HL-60 (cell line): ENCODE measurements at regions not wholly inside any gene's neighbourhood (a gene's known extent, or its start where the extent isn't known, plus 50 kb on each side); places are given as distances from the start of the nearest gene placed in this dataset.
"Not testable (repeated sequence)": the region's sequence is repeated elsewhere in the genome, so short reads cannot be mapped to it uniquely, and the experiment has no call there.

Experiments used
- GABPA ChIP-seq: IDR thresholded peaks from 2 replicates; pipeline ENCODE4 v1.6.1; 2012; ENCODE audit warnings: low read depth
- POLR2AphosphoS5 ChIP-seq: IDR thresholded peaks from 2 replicates; pipeline ENCODE4 v1.6.1; 2012; ENCODE audit warnings: low read depth
- TF ChIP-seq, protein P1 (sequence below): IDR thresholded peaks from 2 replicates; pipeline ENCODE4 v1.6.1; 2012; ENCODE audit warnings: low read depth; ENCODE audit not compliant: insufficient replicate concordance
- TF ChIP-seq, protein P2 (sequence below): IDR thresholded peaks from one replicate; pipeline ENCODE4 v1.5.1; 2011; ENCODE audit warnings: low read length, control low read depth, inconsistent platforms; ENCODE audit not compliant: insufficient read depth

DNA sequence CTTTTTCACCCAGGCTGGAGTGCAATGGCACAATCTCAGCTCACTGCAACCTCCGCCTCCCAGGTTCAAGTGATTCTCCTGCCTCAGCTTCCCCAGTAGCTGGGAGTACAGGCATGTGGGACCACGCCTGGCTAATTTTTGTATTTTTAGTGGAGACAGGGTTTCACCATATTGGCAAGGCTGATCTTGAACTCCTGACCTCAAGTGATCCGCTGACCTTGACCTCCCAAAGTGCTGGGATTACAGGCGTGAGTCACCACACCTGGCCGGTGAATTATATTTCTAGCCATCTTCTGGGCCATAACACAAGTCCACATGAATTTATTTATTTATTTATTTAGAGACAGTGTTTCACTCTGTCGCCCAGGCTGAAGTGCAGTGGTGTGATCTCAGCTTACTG, 105.0 kb upstream of the XPO1 start:
- TF ChIP-seq, protein P1, sequence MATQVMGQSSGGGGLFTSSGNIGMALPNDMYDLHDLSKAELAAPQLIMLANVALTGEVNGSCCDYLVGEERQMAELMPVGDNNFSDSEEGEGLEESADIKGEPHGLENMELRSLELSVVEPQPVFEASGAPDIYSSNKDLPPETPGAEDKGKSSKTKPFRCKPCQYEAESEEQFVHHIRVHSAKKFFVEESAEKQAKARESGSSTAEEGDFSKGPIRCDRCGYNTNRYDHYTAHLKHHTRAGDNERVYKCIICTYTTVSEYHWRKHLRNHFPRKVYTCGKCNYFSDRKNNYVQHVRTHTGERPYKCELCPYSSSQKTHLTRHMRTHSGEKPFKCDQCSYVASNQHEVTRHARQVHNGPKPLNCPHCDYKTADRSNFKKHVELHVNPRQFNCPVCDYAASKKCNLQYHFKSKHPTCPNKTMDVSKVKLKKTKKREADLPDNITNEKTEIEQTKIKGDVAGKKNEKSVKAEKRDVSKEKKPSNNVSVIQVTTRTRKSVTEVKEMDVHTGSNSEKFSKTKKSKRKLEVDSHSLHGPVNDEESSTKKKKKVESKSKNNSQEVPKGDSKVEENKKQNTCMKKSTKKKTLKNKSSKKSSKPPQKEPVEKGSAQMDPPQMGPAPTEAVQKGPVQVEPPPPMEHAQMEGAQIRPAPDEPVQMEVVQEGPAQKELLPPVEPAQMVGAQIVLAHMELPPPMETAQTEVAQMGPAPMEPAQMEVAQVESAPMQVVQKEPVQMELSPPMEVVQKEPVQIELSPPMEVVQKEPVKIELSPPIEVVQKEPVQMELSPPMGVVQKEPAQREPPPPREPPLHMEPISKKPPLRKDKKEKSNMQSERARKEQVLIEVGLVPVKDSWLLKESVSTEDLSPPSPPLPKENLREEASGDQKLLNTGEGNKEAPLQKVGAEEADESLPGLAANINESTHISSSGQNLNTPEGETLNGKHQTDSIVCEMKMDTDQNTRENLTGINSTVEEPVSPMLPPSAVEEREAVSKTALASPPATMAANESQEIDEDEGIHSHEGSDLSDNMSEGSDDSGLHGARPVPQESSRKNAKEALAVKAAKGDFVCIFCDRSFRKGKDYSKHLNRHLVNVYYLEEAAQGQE, result not testable (repeated sequence)
- not testable (repeated sequence) for TF ChIP-seq POLR2AphosphoS5, GABPA
- TF ChIP-seq, protein P2, sequence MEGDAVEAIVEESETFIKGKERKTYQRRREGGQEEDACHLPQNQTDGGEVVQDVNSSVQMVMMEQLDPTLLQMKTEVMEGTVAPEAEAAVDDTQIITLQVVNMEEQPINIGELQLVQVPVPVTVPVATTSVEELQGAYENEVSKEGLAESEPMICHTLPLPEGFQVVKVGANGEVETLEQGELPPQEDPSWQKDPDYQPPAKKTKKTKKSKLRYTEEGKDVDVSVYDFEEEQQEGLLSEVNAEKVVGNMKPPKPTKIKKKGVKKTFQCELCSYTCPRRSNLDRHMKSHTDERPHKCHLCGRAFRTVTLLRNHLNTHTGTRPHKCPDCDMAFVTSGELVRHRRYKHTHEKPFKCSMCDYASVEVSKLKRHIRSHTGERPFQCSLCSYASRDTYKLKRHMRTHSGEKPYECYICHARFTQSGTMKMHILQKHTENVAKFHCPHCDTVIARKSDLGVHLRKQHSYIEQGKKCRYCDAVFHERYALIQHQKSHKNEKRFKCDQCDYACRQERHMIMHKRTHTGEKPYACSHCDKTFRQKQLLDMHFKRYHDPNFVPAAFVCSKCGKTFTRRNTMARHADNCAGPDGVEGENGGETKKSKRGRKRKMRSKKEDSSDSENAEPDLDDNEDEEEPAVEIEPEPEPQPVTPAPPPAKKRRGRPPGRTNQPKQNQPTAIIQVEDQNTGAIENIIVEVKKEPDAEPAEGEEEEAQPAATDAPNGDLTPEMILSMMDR, result not testable (repeated sequence)
